T-helper 1 cell treated with Interleukin-12 subunit alpha and Interleukin-12 subunit beta and Interleukin-4 antibody, amounts not matched to agents 30 μg/mL and 1 μg/mL, for 36 hours (primary cell): ENCODE measurements at regions not wholly inside any gene's neighbourhood (a gene's known extent, or its start where the extent isn't known, plus 50 kb on each side); places are given as distances from the start of the nearest gene placed in this dataset.

Experiments
- H3K27ac Mint-ChIP-seq: one replicate; pipeline ENCODE4 v1.8.0; 2021; ENCODE audit warnings: mild to moderate bottlenecking, mixed read lengths
- H3K27me3 Mint-ChIP-seq: one replicate; pipeline ENCODE4 v1.8.0; 2021; ENCODE audit warnings: low read depth, mixed read lengths
- H3K36me3 Mint-ChIP-seq: one replicate; pipeline ENCODE4 v1.8.0; 2021; ENCODE audit warnings: low read depth, mixed read lengths
- H3K4me1 Mint-ChIP-seq: one replicate; pipeline ENCODE4 v1.8.0; 2021; ENCODE audit warnings: low read depth, mixed read lengths
- H3K4me3 Mint-ChIP-seq: one replicate; pipeline ENCODE4 v1.8.0; 2021; ENCODE audit warnings: mild to moderate bottlenecking, moderate library complexity, mixed read lengths
- H3K9me3 Mint-ChIP-seq: one replicate; pipeline ENCODE4 v1.8.0; 2021; ENCODE audit warnings: mixed read lengths

DNA sequence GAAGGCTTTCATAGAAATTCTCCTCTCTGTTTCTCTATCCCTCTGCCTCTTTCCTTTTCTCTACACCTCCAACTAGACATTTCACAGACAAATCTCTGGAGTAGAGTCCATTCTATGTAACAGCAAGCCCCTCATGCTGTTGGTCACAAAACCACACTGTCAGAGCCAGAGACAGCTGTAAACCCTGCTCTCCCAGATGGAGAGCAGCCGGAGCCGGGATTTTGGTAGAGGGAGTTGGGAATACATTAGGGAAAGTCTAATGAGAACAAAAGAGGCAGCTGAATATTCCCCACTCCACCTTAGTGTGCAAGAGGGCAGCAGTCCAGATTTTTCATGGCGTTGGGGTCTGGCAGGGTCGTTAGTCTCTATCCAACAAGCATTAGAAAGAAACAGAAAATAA is 68.3 kb upstream of the EDN1 start:
- Mint-ChIP-seq H3K9me3 (no peaks in the 10 kb centered on the region), H3K27ac (no peak overlapping the region), H3K4me1 (no peaks in the 10 kb centered on the region)

GRCh38 chr6:12222405-12223366 is 67.5 kb upstream of the EDN1 start:
- Mint-ChIP-seq H3K36me3 (no peaks in the 10 kb centered on the region), H3K9me3 (no peaks in the 10 kb centered on the region), H3K27ac (no peak overlapping the region), H3K4me1 (no peaks in the 10 kb centered on the region), H3K4me3 (no peak overlapping the region), H3K27me3 (peaks cover 11% of the 10 kb centered on the region)

More for the DNA sequence above, 68.3 kb upstream of the EDN1 start:
- Mint-ChIP-seq H3K36me3 (no peaks in the 10 kb centered on the region), H3K27me3 (peaks cover 7% of the 10 kb centered on the region), H3K4me3 (no peak overlapping the region)

- H3K27me3 Mint-ChIP-seq, result peaks cover 11% of the 10 kb centered on the region
- H3K9me3 Mint-ChIP-seq, result no peaks in the 10 kb centered on the region
- no peaks in the 10 kb centered on the region for H3K36me3 Mint-ChIP-seq
- H3K27ac Mint-ChIP-seq, result no peak overlapping the region
- H3K4me3 Mint-ChIP-seq, result no peak overlapping the region
- H3K4me1 Mint-ChIP-seq, result no peaks in the 10 kb centered on the region
Measured at GRCh38 chr6:12223383-12223782, 66.8 kb upstream of the EDN1 start.

DNA sequence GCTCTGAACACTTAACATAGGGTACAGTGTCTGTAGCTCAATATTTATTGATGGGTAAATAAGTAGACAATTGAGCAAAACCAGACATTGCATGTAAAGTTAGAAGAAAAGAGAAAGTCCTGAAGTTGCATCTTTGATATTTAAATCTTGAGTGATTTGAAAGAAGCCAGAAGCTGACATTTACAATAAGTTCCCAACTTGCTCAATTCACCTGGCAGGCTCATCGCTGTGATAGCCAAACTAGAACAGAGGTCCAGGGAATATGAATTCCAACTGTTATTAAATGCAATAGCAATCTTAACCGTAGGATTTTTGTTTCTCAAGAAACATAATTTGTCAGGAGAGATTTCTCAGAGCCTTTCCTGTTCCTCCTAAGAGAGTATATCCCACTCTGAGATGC is 65.9 kb upstream of the EDN1 start:
- peaks cover 11% of the 10 kb centered on the region for H3K27me3 Mint-ChIP-seq
- H3K9me3 Mint-ChIP-seq, result no peaks in the 10 kb centered on the region
- no peaks in the 10 kb centered on the region for H3K36me3 Mint-ChIP-seq
- H3K27ac Mint-ChIP-seq, result no peak overlapping the region
- no peak overlapping the region for H3K4me3 Mint-ChIP-seq
- H3K4me1 Mint-ChIP-seq, result no peaks in the 10 kb centered on the region

DNA sequence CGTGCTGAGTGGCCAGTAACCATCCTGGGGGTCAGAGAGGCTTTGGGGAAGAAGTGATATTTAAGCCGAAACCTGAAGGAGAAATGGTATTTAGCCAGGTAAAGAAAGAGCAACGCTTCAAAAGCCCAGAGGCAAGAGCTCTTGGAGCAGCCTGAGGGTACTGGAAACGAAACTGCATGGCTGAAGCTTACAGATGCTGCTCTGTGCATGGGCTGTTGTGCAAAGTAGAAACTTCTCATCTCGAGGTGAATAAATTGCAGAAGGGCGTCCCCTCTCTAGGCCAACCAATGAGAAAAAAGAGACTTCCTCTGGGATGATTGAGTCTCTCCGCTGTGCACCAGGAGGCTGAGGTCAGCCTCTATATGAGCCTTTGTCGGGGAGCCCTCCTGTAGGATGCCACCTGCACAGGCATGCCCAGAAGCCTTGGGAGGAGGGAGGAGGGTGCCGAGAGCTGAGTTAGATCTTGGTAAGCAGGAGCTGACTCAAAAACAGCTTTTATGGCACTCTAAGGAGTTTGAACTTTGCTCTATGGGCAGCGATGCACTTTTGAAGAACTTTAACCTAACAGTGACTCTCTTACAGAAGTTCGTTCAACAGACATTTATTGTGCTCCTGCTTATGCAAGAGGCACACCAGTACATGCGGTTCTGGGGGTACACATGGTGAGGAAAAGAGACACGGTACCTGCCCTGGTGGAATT is 61.6 kb upstream of the EDN1 start:
- H3K4me1 Mint-ChIP-seq, result peaks cover 16% of the 10 kb centered on the region
- H3K27me3 Mint-ChIP-seq, result peaks cover 11% of the 10 kb centered on the region
- H3K4me3 Mint-ChIP-seq, result no peak overlapping the region
- H3K36me3 Mint-ChIP-seq, result peaks cover 2% of the 10 kb centered on the region
- H3K27ac Mint-ChIP-seq, result no peak overlapping the region
- peaks cover 5% of the 10 kb centered on the region for H3K9me3 Mint-ChIP-seq

DNA sequence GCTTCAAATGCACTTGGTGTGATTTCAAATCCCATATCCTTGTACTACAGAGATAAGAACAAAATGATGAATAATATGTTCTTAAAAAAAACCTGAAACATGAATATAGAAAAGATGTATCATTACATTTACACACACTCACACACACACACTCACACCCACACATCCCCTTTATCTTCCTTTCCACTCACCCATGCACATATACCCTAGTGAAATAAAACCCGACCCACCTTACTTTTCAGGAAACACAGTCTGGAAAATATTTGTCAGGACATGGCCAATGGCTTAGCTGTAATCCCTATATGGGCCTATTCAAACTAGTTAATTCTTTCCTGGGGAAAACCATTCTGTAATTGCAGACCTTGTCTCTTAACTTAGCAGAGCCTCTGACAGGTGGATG is 60.8 kb upstream of the EDN1 start:
- no peak overlapping the region for H3K27ac Mint-ChIP-seq
- peaks cover 23% of the 10 kb centered on the region for H3K4me1 Mint-ChIP-seq
- peaks cover 2% of the 10 kb centered on the region for H3K36me3 Mint-ChIP-seq
- peaks cover 11% of the 10 kb centered on the region for H3K27me3 Mint-ChIP-seq
- peaks cover 5% of the 10 kb centered on the region for H3K9me3 Mint-ChIP-seq
- no peak overlapping the region for H3K4me3 Mint-ChIP-seq

DNA sequence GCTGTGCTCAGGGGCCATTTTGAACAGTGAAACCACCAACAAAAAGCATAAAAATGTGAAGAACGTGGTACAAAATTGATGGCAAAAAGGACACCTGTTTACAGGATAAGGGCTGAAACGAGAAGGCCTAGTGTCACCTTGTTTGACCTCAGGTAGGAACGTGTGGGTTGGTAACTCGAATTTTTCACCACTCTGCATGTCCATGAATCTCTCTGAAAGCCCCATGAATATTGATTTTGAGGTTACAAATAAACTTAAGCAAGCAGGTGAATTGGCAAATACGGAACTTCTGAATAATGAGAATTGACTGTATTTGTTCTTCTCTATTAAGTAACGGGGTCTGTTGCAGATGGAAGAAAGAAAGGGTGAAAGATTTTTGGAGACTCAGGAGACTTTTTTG is 59.6 kb upstream of the EDN1 start:
- H3K27ac Mint-ChIP-seq, result no peak overlapping the region
- H3K4me1 Mint-ChIP-seq, result peaks cover 23% of the 10 kb centered on the region
- no peak overlapping the region for H3K4me3 Mint-ChIP-seq
- peaks cover 2% of the 10 kb centered on the region for H3K36me3 Mint-ChIP-seq
- H3K27me3 Mint-ChIP-seq, result peaks cover 11% of the 10 kb centered on the region
- H3K9me3 Mint-ChIP-seq, result peaks cover 5% of the 10 kb centered on the region

DNA sequence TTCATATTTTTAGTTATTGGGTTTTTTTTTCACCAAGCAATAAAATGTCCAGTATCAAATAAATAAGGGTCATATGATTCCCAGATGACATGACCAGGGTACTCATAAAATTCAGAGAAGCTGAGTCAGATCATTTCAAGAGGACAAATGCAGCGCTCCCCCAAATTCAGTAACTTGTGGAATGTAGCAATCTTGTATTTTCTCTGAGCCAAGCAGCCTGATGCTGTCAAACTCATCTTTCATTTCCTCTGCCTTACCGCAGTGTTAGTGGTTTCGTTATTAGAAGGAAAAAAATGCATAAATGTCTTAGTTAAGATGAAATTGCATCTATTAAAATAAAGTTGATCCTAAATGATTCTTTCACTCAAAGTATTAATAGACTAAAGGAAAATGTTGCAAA is 57.8 kb upstream of the EDN1 start:
- Mint-ChIP-seq H3K36me3 (peaks cover 2% of the 10 kb centered on the region), H3K4me1 (peaks cover 23% of the 10 kb centered on the region), H3K9me3 (peaks cover 5% of the 10 kb centered on the region), H3K27me3 (peaks cover 1% of the 10 kb centered on the region), H3K4me3 (no peak overlapping the region), H3K27ac (peak overlapping the region; percentile 66)

DNA sequence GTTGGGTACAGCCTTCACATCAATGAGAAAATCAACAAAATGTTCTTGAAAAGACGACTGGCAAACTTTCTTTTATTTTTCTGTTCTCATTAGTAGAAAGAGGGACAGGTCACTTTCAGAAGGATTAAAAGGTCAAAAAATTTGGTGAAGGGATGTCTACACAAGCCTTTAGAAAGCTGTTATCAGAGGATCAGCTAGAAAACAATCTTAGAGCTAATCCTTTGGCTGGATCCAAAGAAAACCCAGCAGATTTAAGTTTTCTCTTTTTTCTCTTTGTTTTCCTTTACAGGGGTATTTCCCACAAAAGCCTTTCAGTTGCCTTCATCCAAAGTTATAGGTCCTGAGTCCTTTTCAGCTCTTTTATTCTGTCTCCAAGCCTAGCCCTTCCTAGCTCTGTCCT is 57.3 kb upstream of the EDN1 start:
- H3K27ac Mint-ChIP-seq, result peak overlapping the region; percentile 66
- H3K36me3 Mint-ChIP-seq, result peaks cover 2% of the 10 kb centered on the region
- peaks cover 5% of the 10 kb centered on the region for H3K9me3 Mint-ChIP-seq
- peaks cover 23% of the 10 kb centered on the region for H3K4me1 Mint-ChIP-seq
- H3K27me3 Mint-ChIP-seq, result no peaks in the 10 kb centered on the region
- no peak overlapping the region for H3K4me3 Mint-ChIP-seq

DNA sequence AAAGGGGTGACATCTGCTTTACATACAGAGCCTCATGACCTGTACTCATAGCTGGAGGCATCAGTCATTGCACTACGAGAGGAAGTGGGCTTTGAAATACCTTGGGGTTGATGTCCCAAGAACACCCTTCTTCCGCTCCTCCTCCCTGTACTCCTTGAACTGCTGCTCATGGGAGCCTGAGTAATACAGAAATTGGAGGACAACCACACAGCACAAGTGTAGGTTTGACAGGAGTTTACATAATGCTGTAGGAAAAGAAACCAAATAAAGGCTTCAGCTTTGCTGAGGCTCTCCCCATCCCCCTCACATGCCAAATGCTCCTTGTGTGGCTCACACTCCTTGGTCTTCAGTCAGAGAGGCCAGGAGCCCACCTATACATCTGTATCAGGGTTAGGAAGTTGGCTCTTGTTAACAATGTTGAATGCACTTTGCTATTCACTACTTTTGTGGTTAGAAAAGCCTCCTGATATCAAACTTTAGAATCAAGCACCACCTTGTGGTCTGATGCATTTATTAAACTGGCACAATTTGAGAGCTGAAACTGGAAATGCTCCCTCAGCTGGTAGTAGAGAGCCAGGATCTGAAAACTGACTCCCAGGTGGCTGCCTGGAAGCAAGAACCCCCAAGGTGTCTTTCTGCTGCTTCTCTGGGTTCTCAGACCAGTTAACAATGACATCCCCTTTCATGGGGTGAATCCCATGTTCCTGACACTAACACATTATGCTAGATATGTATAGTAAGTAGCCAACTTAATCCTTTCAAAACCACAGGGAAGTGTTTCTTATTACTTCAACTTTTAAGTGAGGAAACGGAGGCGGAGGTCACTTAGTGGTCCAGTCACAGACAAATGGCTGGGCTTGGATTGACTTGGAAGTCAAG is 56.2 kb upstream of the EDN1 start:
- Mint-ChIP-seq H3K9me3 (peaks cover 5% of the 10 kb centered on the region), H3K4me3 (peak overlapping the region; percentile 40), H3K27me3 (no peaks in the 10 kb centered on the region), H3K27ac (peak overlapping the region; percentile 66), H3K4me1 (peaks cover 30% of the 10 kb centered on the region), H3K36me3 (peaks cover 4% of the 10 kb centered on the region)

- Mint-ChIP-seq H3K9me3 (peaks cover 5% of the 10 kb centered on the region), H3K36me3 (peaks cover 4% of the 10 kb centered on the region), H3K27me3 (no peaks in the 10 kb centered on the region), H3K4me3 (no peak overlapping the region), H3K4me1 (peaks cover 29% of the 10 kb centered on the region), H3K27ac (no peak overlapping the region)
Measured at GRCh38 chr6:12235341-12235740, 54.8 kb upstream of the EDN1 start.

DNA sequence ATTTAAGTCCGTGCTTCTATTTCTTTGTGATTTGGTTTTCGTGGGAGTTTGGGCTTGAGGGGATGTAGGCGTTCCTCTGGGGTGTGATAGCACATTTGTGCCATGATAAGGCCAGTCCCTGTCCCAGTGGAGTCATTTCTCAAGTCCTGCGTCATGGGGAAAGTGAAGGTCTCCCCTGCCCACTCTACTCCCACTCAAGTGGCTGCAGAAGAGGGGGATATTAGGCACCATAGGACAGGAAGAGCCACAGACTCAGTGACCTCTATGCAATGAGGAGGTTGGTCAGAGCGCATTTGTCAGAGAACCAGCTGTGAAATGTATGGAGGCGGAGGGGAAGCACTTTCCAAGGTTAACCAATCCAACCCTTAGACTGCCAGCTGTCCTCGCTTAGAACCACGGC is 51.9 kb upstream of the EDN1 start:
- Mint-ChIP-seq H3K27me3 (no peaks in the 10 kb centered on the region), H3K9me3 (peaks cover 2% of the 10 kb centered on the region), H3K27ac (peak overlapping the region; percentile 11), H3K4me3 (no peak overlapping the region), H3K4me1 (peaks cover 20% of the 10 kb centered on the region), H3K36me3 (peaks cover 4% of the 10 kb centered on the region)
